ENCODE measurements at regions not wholly inside any gene's neighbourhood (a gene's known extent, or its start where the extent isn't known, plus 50 kb on each side); places are given as distances from the start of the nearest gene placed in this dataset.

DNA sequence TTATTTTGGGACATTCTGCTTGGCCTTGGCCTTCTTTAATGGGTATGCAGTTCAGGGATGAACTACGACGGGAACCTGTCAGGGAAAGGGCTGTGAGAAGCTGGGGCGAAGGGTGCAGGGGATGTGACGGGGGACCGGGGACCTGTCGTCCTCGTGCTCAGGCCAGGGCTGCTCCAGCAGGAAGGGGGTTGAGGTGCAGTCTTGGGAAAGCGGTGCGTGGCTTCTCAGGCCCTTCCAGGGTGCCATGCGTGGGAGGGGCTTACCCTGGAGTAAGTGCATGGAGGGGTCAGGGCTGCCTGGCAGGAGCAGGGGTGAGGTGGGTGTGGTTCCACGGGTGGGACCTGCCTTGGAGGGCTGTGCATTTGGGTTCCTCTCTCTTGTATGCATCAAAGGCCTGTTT is 100.8 kb downstream of the TEX29 start:
- no peak for TF ChIP-seq EZH2phosphoT487 (conservative IDR thresholded peaks at IDR 0.05; ENCODE audit: low read length)
- TF ChIP-seq, protein P1, sequence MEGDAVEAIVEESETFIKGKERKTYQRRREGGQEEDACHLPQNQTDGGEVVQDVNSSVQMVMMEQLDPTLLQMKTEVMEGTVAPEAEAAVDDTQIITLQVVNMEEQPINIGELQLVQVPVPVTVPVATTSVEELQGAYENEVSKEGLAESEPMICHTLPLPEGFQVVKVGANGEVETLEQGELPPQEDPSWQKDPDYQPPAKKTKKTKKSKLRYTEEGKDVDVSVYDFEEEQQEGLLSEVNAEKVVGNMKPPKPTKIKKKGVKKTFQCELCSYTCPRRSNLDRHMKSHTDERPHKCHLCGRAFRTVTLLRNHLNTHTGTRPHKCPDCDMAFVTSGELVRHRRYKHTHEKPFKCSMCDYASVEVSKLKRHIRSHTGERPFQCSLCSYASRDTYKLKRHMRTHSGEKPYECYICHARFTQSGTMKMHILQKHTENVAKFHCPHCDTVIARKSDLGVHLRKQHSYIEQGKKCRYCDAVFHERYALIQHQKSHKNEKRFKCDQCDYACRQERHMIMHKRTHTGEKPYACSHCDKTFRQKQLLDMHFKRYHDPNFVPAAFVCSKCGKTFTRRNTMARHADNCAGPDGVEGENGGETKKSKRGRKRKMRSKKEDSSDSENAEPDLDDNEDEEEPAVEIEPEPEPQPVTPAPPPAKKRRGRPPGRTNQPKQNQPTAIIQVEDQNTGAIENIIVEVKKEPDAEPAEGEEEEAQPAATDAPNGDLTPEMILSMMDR (IDR thresholded peaks at IDR 0.05; ENCODE audit: insufficient read depth, low read length, poor library complexity, severe bottlenecking), result no peak
- Histone ChIP-seq H3K36me3 (ENCODE audit: low read length) (no peaks in the 10 kb centered on the region), H3K4me2 (ENCODE audit: low read depth, low read length, poor library complexity, severe bottlenecking) (no peak overlapping the region), H3K27ac (ENCODE audit: low read depth, low read length) (no peak overlapping the region), H4K20me1 (ENCODE audit: low read depth, low read length) (no peaks in the 10 kb centered on the region), H3K79me2 (ENCODE audit: insufficient read depth, low read length) (no peaks in the 10 kb centered on the region), H3K4me3 (ENCODE audit: insufficient read depth, low read length, poor library complexity, severe bottlenecking) (no peak overlapping the region), H3K9me2 (replicated peaks; ENCODE audit: insufficient read depth, low read length) (no peaks in the 10 kb centered on the region), H3F3A (ENCODE audit: insufficient read depth) (no peaks in the 10 kb centered on the region), H3K9ac (ENCODE audit: low read length) (no peak overlapping the region), H2AFZ (ENCODE audit: low read depth, low read length, severe bottlenecking) (no peak overlapping the region), H3K27me3 (ENCODE audit: low read length) (no peaks in the 10 kb centered on the region), H3K9me3 (ENCODE audit: insufficient read depth, low read length) (no peaks in the 10 kb centered on the region)

GRCh38 chr13:111422348-111422747 is 101.9 kb downstream of the TEX29 start:
- H3K27ac ChIP-seq (ENCODE audit: low read depth, low read length), result no peak overlapping the region
- H3K36me3 ChIP-seq (ENCODE audit: low read length), result no peaks in the 10 kb centered on the region
- no peaks in the 10 kb centered on the region for H3F3A ChIP-seq (ENCODE audit: insufficient read depth)
- no peak overlapping the region for H3K9ac ChIP-seq (ENCODE audit: low read length)
- H3K9me3 ChIP-seq (ENCODE audit: insufficient read depth, low read length), result no peaks in the 10 kb centered on the region
- TF ChIP-seq EZH2phosphoT487 (conservative IDR thresholded peaks at IDR 0.05; ENCODE audit: low read length), result no peak
- TF ChIP-seq, protein P1 (IDR thresholded peaks at IDR 0.05; ENCODE audit: insufficient read depth, low read length, poor library complexity, severe bottlenecking), result no peak
- no peaks in the 10 kb centered on the region for H3K27me3 ChIP-seq (ENCODE audit: low read length)
- H3K79me2 ChIP-seq (ENCODE audit: insufficient read depth, low read length), result no peaks in the 10 kb centered on the region
- no peak overlapping the region for H2AFZ ChIP-seq (ENCODE audit: low read depth, low read length, severe bottlenecking)
- no peaks in the 10 kb centered on the region for H4K20me1 ChIP-seq (ENCODE audit: low read depth, low read length)
- H3K4me2 ChIP-seq (ENCODE audit: low read depth, low read length, poor library complexity, severe bottlenecking), result no peak overlapping the region
- H3K4me3 ChIP-seq (ENCODE audit: insufficient read depth, low read length, poor library complexity, severe bottlenecking), result no peak overlapping the region
- no peaks in the 10 kb centered on the region for H3K9me2 ChIP-seq (replicated peaks; ENCODE audit: insufficient read depth, low read length)

- Histone ChIP-seq H3K79me2 (ENCODE audit: insufficient read depth, low read length) (no peaks in the 10 kb centered on the region), H3K27me3 (ENCODE audit: low read length) (no peaks in the 10 kb centered on the region), H3K36me3 (ENCODE audit: low read length) (no peaks in the 10 kb centered on the region), H3K27ac (ENCODE audit: low read depth, low read length) (no peak overlapping the region), H3K9ac (ENCODE audit: low read length) (no peak overlapping the region), H3K4me3 (ENCODE audit: insufficient read depth, low read length, poor library complexity, severe bottlenecking) (no peak overlapping the region), H3K9me3 (ENCODE audit: insufficient read depth, low read length) (no peaks in the 10 kb centered on the region), H2AFZ (ENCODE audit: low read depth, low read length, severe bottlenecking) (no peak overlapping the region), H3K4me2 (ENCODE audit: low read depth, low read length, poor library complexity, severe bottlenecking) (no peak overlapping the region), H3F3A (ENCODE audit: insufficient read depth) (no peaks in the 10 kb centered on the region), H4K20me1 (ENCODE audit: low read depth, low read length) (no peaks in the 10 kb centered on the region), H3K9me2 (replicated peaks; ENCODE audit: insufficient read depth, low read length) (no peaks in the 10 kb centered on the region)
- TF ChIP-seq EZH2phosphoT487 (conservative IDR thresholded peaks at IDR 0.05; ENCODE audit: low read length), result no peak
- TF ChIP-seq, protein P1 (IDR thresholded peaks at IDR 0.05; ENCODE audit: insufficient read depth, low read length, poor library complexity, severe bottlenecking), result no peak
Observed at GRCh38 chr13:111423168-111423785, 102.8 kb downstream of the TEX29 start.
